CD4-positive, alpha-beta T cell (primary cell): ENCODE measurements at regions not wholly inside any gene's neighbourhood (a gene's known extent, or its start where the extent isn't known, plus 50 kb on each side); places are given as distances from the start of the nearest gene placed in this dataset.

Source experiments
- ATAC-seq: fragments of 200-7000 bp; cut with Tn5 transposase; one replicate; pipeline ENCODE4 v1.10.0; 2022; ENCODE audit warnings: mild to moderate bottlenecking; ENCODE audit not compliant: poor library complexity
- CTCF ChIA-PET: fragments of 350-600 bp; sonication (Branson Sonifier 250); formaldehyde crosslinking; loops from one replicate; lab custom pipeline; 2021; ENCODE audit warnings: antibody characterized with exemption, inconsistent platforms; lab: Charles Lee
- POLR2A ChIA-PET: fragments of 350-600 bp; sonication (Branson Sonifier 250); formaldehyde crosslinking; loops from one replicate; lab custom pipeline; 2021; ENCODE audit warnings: antibody characterized with exemption, inconsistent platforms; lab: Charles Lee
- DNase-seq, 14 experiments: peaks; one replicate each; pipeline ENCODE4 v3.0.0-alpha.2; 2013 to 2020; ENCODE audit warnings: mixed read lengths in 2 of 14
- H3K27ac ChIP-seq, 2 donors: one replicate each; pipeline versions ENCODE4 v1.5.1 to v1.7.0; 2013; ENCODE audit warnings: low read length in 2 of 2, low read depth in 1 of 2, mild to moderate bottlenecking in 1 of 2
- H3K27me3 ChIP-seq, 2 experiments: 1 replicate in 1 of 2; 2 replicates in 1 of 2; pipeline versions ENCODE4 v1.6.1 to v1.7.0; 2013; ENCODE audit warnings: low read length in 2 of 2, control low read depth in 1 of 2, mild to moderate bottlenecking in 1 of 2, moderate library complexity in 1 of 2; ENCODE audit not compliant: insufficient read depth in 2 of 2, control insufficient read depth in 1 of 2
- H3K36me3 ChIP-seq: one replicate; pipeline ENCODE4 v1.6.1; 2013; ENCODE audit warnings: low read length, control low read depth; ENCODE audit not compliant: insufficient read depth
- H3K4me1 ChIP-seq: one replicate; pipeline ENCODE4 v1.6.1; 2013; ENCODE audit warnings: low read length, control low read depth; ENCODE audit not compliant: insufficient read depth
- H3K4me3 ChIP-seq: one replicate; pipeline ENCODE4 v1.5.1; 2013; ENCODE audit warnings: mild to moderate bottlenecking, low read length, moderate library complexity
- H3K9me3 ChIP-seq, 2 experiments: 1 replicate in 1 of 2; 2 replicates in 1 of 2; pipeline versions ENCODE4 v1.6.1 to v1.7.0; 2013; ENCODE audit warnings: low read length in 2 of 2, mild to moderate bottlenecking in 2 of 2, control low read depth in 1 of 2, moderate library complexity in 1 of 2; ENCODE audit not compliant: control insufficient read depth in 1 of 2, insufficient read depth in 1 of 2
- H3K27ac Mint-ChIP-seq: one replicate; pipeline ENCODE4 v1.8.0; 2020; ENCODE audit warnings: mixed read lengths
- H3K27me3 Mint-ChIP-seq: one replicate; pipeline ENCODE4 v1.8.0; 2021; ENCODE audit warnings: mixed read lengths
- H3K36me3 Mint-ChIP-seq: one replicate; pipeline ENCODE4 v1.8.0; 2021; ENCODE audit warnings: low read depth, mixed read lengths
- H3K4me1 Mint-ChIP-seq: one replicate; pipeline ENCODE4 v1.8.0; 2021; ENCODE audit warnings: low read depth, mixed read lengths
- H3K4me3 Mint-ChIP-seq: one replicate; pipeline ENCODE4 v1.8.0; 2020; ENCODE audit warnings: mild to moderate bottlenecking, mixed read lengths
- H3K9me3 Mint-ChIP-seq: one replicate; pipeline ENCODE4 v1.8.0; 2020; ENCODE audit warnings: mixed read lengths
- intact Hi-C, 2 experiments: fragments of 100-400 bp; cut with DNase I in 1 of 2; cut with micrococcal nuclease in 1 of 2; formaldehyde crosslinking; loops; one replicate each; pipeline versions ENCODE4 v1.15.1 to v1.9.0; 2023 to 2025; cut with DNase I, micrococcal nuclease
- TF ChIP-seq, protein P1 (sequence below): fragments of 200-600 bp; IDR thresholded peaks from one replicate; pipeline ENCODE4 v1.8.0; 2022; ENCODE audit warnings: antibody characterized with exemption, mild to moderate bottlenecking

DNA sequence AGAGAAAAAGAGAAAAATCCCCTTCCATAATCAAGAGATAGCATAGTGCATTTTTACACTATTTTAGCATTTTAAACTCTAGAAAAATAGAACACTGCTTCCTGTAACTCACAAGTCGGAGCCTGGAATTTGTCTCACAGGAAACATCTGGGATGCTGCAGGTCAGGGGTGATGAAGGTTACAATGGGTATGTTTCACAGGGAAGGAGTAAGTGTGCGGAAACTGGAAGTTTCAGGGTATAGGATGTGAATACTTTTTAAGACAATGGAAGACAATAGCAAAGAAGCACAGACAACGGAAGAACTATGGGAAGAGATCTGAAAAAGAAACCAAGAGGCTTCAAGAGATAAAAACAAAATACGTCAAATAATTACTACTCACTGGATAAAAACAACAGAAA is 361.0 kb upstream of the MARCKS start:
- ATAC-seq (no peak), DNase-seq (no peak)
- H3K36me3 ChIP-seq = no peaks in the 10 kb centered on the region
- ChIA-PET POLR2A (no interaction called here), CTCF (no interaction called here)
- no peak overlapping the region for H3K27ac ChIP-seq
- Mint-ChIP-seq H3K4me3 (no peak overlapping the region), H3K4me1 (no peaks in the 10 kb centered on the region), H3K9me3 (no peaks in the 10 kb centered on the region), H3K36me3 (no peaks in the 10 kb centered on the region), H3K27ac (no peak overlapping the region), H3K27me3 (no peaks in the 10 kb centered on the region)
- H3K4me3 ChIP-seq = no peak overlapping the region
- intact Hi-C loops = no loop called here
- no peaks in the 10 kb centered on the region for H3K27me3 ChIP-seq
- TF ChIP-seq, protein P1, sequence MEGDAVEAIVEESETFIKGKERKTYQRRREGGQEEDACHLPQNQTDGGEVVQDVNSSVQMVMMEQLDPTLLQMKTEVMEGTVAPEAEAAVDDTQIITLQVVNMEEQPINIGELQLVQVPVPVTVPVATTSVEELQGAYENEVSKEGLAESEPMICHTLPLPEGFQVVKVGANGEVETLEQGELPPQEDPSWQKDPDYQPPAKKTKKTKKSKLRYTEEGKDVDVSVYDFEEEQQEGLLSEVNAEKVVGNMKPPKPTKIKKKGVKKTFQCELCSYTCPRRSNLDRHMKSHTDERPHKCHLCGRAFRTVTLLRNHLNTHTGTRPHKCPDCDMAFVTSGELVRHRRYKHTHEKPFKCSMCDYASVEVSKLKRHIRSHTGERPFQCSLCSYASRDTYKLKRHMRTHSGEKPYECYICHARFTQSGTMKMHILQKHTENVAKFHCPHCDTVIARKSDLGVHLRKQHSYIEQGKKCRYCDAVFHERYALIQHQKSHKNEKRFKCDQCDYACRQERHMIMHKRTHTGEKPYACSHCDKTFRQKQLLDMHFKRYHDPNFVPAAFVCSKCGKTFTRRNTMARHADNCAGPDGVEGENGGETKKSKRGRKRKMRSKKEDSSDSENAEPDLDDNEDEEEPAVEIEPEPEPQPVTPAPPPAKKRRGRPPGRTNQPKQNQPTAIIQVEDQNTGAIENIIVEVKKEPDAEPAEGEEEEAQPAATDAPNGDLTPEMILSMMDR = no peak
- no peaks in the 10 kb centered on the region for H3K9me3 ChIP-seq
- no peaks in the 10 kb centered on the region for H3K4me1 ChIP-seq

DNA sequence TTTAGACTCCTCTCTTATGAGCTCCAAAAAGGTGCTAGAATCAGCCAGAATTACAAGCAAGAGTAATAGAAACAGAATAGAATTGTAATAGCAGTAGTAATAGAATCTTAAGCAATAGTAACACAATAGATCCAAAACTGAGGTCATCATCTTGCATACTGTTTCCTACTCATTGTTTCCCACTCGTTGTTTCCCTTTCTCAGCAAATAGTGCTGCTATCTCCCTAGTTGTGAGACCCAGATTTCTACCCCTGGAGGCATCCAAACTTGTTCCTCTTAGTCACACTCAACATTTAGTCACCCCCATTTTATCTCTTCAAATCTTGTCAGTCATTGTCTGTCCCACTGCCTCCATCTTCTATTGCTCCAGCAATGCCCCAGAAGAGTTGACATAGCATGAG is 356.9 kb upstream of the MARCKS start:
- no peaks in the 10 kb centered on the region for H3K9me3 Mint-ChIP-seq
- intact Hi-C loops = no loop called here
- no peaks in the 10 kb centered on the region for H3K36me3 Mint-ChIP-seq
- Histone ChIP-seq H3K36me3 (no peaks in the 10 kb centered on the region), H3K4me1 (no peaks in the 10 kb centered on the region), H3K4me3 (no peak overlapping the region), H3K27me3 (no peaks in the 10 kb centered on the region), H3K27ac (no peak overlapping the region), H3K9me3 (no peaks in the 10 kb centered on the region)
- ChIA-PET POLR2A (no interaction called here), CTCF (no interaction called here)
- no peak for DNase-seq
- H3K4me3 Mint-ChIP-seq = no peak overlapping the region
- no peak for ATAC-seq
- no peaks in the 10 kb centered on the region for H3K4me1 Mint-ChIP-seq
- TF ChIP-seq, protein P1 = no peak
- H3K27ac Mint-ChIP-seq = no peak overlapping the region
- H3K27me3 Mint-ChIP-seq = no peaks in the 10 kb centered on the region

DNA sequence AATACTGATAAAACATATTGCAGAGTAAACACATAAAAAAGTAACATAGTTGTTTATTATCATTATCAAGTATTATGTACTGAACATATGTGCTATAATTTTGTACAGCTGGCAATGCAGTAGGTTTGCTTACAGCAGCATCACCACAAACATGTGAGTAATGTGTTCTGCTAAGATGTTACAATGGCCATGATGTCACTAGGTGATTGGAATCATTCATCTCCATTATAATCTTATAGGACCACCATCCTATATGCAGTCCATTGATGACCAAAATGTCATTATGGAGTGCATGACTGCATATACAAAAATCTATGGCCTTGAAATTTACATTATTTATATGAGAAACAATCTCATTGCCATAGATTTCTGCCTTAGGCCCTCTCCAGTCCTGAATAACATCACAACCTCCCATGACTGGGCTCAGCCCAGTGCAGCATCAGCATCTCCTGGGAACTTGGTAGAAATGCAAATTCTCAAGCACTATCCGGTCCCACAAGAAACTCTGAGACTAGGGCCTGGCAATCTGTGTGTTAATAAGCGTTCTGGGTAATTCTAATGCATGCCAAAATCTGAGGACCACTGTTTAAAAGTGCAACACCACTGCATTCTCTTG is 352.0 kb upstream of the MARCKS start:
- TF ChIP-seq, protein P1 = no peak
- no peaks in the 10 kb centered on the region for H3K4me1 ChIP-seq
- Mint-ChIP-seq H3K4me1 (no peaks in the 10 kb centered on the region), H3K36me3 (no peaks in the 10 kb centered on the region), H3K27me3 (no peaks in the 10 kb centered on the region), H3K27ac (no peak overlapping the region), H3K4me3 (no peak overlapping the region), H3K9me3 (no peaks in the 10 kb centered on the region)
- DNase-seq (no peak), ATAC-seq (no peak)
- no peak overlapping the region for H3K27ac ChIP-seq
- intact Hi-C loops = no loop called here
- ChIA-PET POLR2A (no interaction called here), CTCF (no interaction called here)
- no peak overlapping the region for H3K4me3 ChIP-seq
- no peaks in the 10 kb centered on the region for H3K9me3 ChIP-seq
- H3K27me3 ChIP-seq = no peaks in the 10 kb centered on the region
- H3K36me3 ChIP-seq = no peaks in the 10 kb centered on the region
